ENCODE measurements at regions not wholly inside any gene's neighbourhood (a gene's known extent, or its start where the extent isn't known, plus 50 kb on each side); places are given as distances from the start of the nearest gene placed in this dataset.

DNA sequence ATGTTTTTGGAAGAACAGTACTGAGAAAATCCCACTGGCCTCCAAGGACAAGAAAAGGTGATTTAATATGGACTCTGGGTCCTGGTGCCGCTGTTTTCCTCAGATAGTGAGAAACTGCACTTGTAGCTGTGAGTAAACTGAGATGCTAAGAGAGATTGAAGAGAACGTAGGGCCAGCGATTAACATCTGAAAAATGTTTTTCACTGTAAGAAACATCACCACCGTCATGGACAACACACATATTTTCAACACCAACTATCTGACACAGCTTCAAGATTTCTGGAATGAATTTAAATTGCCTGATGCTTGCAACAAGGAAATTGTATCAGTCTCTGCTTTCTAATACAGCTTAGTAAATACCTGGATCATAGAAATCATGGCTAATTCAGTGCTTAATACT, 158.2 kb upstream of the SMIM31 start:
- TF ChIP-seq, protein P1, sequence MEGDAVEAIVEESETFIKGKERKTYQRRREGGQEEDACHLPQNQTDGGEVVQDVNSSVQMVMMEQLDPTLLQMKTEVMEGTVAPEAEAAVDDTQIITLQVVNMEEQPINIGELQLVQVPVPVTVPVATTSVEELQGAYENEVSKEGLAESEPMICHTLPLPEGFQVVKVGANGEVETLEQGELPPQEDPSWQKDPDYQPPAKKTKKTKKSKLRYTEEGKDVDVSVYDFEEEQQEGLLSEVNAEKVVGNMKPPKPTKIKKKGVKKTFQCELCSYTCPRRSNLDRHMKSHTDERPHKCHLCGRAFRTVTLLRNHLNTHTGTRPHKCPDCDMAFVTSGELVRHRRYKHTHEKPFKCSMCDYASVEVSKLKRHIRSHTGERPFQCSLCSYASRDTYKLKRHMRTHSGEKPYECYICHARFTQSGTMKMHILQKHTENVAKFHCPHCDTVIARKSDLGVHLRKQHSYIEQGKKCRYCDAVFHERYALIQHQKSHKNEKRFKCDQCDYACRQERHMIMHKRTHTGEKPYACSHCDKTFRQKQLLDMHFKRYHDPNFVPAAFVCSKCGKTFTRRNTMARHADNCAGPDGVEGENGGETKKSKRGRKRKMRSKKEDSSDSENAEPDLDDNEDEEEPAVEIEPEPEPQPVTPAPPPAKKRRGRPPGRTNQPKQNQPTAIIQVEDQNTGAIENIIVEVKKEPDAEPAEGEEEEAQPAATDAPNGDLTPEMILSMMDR (IDR thresholded peaks at IDR 0.05), result no peak
- no peak for TF ChIP-seq EZH2phosphoT487 (IDR thresholded peaks at IDR 0.05)
